HK-2 (cell line): ENCODE measurements at regions not wholly inside any gene's neighbourhood (a gene's known extent, or its start where the extent isn't known, plus 50 kb on each side); places are given as distances from the start of the nearest gene placed in this dataset.

Experiments
- DNase-seq: peaks from one replicate; pipeline ENCODE4 v3.0.0-alpha.2; 2018; ENCODE audit not compliant: unreplicated experiment

DNA sequence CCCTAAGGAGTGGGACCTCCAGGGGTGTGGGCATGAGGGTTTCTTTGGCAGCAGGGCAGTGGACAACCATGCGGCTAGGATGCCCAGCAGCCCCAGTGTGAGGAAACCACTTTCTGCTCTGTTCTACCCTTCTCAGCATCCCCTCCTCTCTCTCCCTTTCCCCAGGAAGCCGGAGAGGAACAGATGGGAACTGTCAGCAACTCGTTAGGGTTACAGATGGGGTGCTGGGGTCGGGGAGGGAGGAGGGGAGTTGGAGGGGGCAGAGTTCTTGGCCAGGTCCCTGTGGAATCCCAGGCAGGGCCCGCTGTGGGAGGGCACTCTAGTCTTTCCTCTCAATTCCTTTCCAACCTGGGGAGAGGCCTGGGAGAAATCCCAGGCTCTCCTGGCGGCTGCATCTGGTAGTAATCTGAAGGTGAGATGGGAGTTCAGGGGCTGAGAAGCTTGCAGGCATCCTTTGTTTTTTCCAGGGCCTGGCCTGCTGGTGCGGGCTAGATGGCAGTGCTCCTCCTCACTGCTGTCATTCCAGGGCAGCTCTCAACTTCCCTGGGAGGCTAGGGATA is 93.9 kb upstream of the CSF3R start:
- DNase-seq, result no peak

DNA sequence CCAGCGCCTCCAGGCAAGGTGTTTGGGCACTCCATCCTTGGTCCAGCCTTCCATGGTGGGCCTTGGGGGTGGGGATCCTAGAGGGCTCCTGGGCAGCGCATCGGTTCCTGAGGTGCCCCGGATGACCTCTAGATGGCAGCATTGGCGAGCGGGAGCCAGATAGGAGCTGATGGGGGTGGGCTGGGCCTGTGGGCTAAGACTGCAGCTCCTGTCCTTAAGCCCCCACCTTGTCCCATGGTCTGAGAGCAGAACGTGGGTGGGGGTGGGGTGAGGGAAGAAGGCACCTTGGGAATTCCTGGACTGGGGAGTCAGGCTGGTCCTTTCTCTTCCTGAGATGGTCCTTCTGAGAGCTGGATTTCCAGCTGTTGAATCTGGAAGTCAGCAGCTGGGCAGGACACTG is 93.4 kb upstream of the CSF3R start:
- DNase-seq, result peak; percentile 57

DNA sequence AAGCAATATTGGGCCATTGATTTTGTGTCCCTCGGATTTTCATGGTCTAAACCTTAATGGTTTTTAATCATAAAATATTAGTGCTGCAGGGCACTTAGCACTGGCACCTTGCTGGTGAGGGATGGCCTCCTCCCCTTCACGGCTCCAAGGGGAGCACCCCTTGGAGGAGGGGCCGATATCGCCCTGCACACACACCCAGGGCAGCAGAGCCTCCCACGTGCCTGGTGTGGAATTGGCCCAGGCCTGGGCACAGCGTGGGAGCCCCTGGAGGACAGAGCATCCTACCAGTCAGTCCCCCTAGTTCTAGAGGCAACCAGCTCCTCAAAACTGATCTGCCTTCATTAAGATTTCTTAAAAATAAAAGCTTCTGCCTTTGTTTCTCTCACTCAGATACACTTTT is 90.7 kb upstream of the CSF3R start:
- no peak for DNase-seq

DNA sequence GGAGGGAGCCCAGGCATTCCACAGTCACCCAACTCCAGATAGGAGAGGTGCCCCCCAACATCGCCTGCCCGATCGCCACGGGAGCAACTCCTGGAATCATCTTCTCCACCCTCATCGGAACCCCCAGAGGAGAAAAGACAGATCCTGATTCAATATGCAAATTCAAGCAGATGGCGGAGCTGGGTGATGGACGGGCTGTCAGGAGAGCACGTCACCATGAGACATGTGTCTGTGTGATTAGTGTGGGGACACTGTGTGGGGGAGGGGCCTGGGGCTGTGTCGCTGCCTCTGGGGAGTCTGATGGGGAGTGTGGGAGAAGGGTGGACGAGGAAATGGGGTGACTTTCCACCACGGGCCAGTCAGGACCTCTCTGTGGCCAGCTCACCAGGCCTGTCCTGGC is 90.2 kb upstream of the CSF3R start:
- DNase-seq, result no peak

GRCh38 chr1:36572142-36572715 is 89.5 kb upstream of the CSF3R start:
- DNase-seq, result no peak

- DNase-seq, result no peak
Observed at GRCh38 chr1:36571106-36571505, 88.4 kb upstream of the CSF3R start.

DNA sequence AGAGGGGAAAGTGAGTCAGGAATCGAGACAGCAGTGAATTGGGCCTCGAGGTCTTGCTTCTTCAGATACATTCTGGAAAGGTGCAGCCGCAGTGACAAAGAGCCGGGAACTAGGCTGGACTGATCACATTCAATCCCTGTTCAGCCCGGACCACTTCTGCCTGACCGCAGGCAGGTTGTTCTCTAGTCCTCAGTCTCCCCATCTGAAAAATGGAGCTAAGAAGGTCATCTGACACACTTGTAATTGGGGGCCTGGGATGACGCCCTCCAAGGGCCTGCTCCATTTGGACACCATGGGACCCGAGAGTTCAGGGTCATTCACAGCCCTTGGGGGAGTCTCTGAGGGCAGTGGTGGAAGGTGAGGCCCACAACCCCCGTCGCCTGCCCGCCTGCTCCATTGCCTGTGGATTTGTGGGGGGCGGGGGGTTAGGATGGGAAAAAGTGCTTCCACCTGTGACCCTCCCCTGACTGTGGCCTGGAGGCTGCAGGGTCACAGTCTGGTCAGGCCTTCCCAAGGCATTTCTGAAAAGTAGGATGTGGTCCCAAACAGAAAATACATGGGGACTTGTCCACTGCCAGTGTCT is 87.9 kb upstream of the CSF3R start:
- no peak for DNase-seq

DNA sequence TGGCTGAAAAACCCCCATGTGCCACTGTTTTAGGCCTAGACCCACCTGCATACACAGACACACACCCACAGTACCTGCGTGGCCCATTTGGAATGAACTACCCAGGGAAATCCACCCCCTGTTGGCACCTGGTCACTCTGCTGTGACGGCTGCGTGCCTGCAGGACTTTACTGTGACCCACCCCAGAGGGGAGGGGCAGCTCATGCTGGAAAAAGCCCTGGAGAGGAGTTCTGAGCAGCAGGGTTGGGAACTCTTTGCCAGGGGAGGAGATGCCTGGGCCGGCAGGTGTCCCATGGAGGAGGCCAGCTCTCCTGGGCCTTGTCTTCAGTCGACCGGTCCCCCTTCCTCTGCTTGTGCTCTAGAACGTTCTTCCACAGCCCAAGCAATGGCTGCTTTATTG is 87.3 kb upstream of the CSF3R start:
- DNase-seq, result no peak

DNA sequence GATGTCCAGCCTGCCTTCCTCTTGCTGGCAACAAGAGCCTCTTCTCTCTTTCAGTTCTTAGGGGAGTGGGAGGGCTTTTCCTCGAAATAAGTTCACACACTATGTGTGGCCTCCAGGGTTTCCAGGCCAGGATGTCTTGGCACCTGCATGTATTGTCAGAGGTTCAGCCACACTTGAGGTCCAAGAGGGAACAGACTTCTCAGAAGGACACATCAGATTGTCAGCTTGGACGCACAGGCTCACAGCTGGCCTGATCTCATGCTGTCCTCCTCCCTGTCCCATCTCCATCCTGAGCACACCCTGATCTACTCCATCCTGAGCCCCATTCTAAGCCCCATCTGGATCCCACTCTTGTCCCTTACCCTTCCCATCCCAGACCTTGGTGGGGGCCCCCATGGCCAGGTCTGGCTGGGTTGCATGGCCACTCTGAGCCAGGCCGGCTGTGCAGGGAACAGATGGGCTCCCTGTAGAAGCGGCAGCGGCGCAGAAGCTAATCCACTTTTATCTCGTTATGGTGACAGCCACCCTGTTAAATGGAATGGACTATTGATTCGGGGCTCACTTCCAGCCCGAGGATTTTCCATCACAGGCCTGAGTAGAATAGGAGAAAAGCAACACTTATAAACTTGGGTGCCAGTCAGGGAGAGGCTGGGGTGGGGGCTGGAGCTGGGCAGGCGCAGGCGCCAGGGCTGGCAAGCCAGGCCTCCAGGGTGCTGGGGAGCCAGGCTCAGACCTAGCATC is 85.1 kb upstream of the CSF3R start:
- no peak for DNase-seq

GRCh38 chr1:36565576-36566501 is 83.1 kb upstream of the CSF3R start:
- DNase-seq, result no peak

GRCh38 chr1:36562181-36562685 is 79.5 kb upstream of the CSF3R start:
- no peak for DNase-seq

DNA sequence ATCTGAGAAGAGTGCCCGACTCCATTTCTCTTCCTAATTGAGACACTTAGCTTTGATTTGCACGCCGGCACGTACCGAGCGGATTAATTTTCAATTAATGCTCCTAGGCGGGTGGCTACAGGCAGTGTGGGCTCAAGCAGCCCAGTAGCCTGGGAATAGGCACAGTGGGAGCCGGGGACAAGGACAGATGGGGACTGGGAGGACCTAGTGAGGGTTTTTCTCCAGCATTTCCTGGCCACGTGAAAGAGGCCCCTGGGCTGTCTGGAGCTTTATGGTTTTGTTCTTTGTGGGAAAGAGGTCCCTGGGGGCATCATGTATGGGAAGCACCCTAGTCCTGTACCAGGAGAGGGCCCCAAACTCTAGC is 78.6 kb upstream of the CSF3R start:
- no peak for DNase-seq

- no peak for DNase-seq
Observed at GRCh38 chr1:36560621-36561360, 78.1 kb upstream of the CSF3R start.

- DNase-seq, result no peak
Observed at GRCh38 chr1:36560177-36560576, 77.5 kb upstream of the CSF3R start.

DNA sequence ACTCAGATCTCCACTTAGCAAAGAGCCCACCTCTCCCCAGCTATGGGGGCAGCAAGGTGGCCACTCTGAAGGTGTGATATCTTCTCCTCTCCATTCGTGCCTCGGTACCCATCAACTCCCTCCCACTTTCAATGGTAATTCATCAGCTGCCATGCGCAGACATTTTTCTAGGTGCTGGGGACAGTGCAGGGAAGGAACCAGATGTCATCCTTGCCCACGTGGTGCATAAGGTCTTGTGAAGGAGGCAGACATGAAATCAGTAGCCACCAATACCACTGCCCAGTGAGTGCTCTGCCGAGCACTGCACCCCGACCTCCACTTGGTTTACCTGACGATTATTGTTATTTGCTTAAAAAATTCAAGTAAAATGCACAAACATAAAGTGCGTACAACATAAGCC is 76.3 kb upstream of the CSF3R start:
- no peak for DNase-seq

GRCh38 chr1:36557041-36558000 is 74.6 kb upstream of the CSF3R start:
- DNase-seq, result no peak

DNA sequence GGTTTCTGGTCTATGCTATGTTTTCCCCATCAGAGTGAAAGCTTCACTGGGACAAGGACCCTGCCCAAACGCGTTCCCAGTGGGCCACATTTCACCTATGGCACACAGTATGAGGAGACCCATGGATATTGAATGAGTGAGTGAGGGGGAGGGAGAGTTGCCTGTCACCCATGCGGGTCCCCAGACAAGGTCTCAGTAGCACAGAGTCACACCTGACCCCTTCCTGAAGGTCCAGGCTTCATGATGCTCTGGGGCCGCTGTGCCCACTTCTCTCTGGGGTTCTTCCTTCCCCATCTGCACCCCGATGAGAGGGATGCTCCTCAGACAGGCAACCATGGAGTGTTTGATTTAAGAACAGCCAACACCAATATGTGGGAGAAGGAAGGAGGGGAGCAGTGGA is 72.3 kb upstream of the CSF3R start:
- DNase-seq, result no peak

DNA sequence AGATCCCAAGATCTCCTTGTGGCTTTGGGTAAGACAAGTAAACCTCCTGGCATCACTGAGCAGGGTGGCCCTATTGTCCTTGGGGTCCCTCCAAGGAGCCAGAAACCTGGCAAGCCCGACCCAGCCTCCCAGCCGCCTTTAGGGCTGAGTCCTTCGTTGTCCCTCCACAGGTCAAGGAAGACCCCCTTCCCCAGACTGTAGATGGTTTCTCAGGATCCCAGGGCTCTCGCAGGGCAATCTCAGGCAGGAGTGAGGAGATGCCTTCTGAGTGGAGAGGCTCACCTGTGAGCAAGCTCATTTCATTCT is 71.6 kb upstream of the CSF3R start:
- DNase-seq, result no peak

DNA sequence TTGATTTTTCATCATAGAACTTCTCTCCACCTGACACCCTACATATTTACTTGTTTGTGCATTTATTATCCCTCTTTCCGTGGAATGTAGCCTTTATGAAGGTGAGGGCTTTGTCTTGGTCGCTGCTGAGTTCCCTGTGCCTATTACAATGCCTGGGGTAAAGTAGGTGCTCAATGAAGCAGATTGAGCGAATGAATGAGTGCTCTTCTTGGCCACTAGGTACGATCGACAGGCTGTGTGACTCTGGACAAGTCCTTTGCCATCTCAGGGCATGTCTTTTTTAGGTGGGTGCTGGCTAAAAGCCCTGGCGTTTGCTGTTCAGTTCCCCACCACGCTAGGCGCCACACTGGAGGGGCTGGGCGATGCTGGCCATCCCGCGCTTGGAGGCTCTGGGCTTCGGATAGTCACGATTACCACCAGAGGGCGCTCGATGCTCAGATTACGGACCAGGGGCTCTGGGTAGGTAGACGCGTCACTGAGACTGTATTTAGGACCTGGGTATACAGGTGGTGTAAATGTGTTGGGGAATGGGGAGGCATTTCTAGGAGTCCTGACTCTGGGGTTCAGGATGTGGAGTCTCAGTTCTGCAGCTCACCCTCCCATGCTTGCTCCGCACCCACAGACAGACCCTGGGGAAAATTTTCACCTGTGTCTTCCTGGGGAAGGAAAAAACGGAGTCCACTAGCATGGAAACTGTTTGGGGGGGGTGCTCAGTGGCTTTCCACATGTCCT is 71.0 kb upstream of the CSF3R start:
- DNase-seq, result peak; percentile 67
